ENCODE measurements at regions not wholly inside any gene's neighbourhood (a gene's known extent, or its start where the extent isn't known, plus 50 kb on each side); places are given as distances from the start of the nearest gene placed in this dataset.

DNA sequence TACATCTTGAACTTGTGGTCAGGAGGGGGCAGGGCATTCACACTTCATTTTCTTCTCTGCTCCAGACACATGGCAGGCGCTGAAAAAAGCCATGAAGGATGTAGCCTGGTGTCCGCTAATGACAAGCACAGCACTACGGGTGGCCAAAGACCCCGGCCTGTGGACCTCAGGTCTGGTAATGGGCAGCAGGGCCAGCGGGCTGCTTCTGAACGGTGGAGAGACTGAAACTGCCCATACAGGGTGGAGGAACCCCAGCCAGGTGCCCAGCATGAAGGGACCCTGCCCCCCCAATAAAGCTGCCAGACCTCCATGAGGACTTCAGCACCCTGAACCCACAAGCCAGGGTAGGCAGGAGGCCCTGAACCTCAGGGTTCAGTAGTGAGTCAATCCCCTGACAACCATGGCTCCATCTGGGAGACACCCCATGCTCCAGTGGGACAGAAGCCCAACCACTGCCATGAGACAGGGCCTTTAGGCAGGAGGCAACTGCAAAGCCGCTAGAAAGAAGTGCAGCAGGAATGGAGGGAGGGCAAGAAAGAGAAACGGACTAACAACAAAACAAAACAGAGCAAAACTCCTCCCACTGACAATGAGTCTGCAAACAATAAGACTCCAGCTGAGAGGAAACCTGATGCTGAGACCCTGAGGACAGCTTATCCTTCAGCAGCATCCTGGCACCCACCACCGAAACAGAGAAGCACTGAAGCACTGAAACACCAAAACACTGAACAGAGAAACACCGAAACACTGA lies 140.2 kb upstream of the PPP2R2D start:
- Mint-ChIP-seq H3K36me3 (ENCODE audit: unreplicated experiment) (no peaks in the 10 kb centered on the region), H3K4me3 (ENCODE audit: unreplicated experiment) (no peak overlapping the region), H3K27me3 (ENCODE audit: unreplicated experiment) (no peaks in the 10 kb centered on the region), H3K9me3 (ENCODE audit: unreplicated experiment) (peaks cover 12% of the 10 kb centered on the region), H3K4me1 (ENCODE audit: low read depth, unreplicated experiment) (peaks cover 12% of the 10 kb centered on the region), H3K27ac (ENCODE audit: unreplicated experiment) (no peak overlapping the region)
- TF ChIP-seq, protein P1, sequence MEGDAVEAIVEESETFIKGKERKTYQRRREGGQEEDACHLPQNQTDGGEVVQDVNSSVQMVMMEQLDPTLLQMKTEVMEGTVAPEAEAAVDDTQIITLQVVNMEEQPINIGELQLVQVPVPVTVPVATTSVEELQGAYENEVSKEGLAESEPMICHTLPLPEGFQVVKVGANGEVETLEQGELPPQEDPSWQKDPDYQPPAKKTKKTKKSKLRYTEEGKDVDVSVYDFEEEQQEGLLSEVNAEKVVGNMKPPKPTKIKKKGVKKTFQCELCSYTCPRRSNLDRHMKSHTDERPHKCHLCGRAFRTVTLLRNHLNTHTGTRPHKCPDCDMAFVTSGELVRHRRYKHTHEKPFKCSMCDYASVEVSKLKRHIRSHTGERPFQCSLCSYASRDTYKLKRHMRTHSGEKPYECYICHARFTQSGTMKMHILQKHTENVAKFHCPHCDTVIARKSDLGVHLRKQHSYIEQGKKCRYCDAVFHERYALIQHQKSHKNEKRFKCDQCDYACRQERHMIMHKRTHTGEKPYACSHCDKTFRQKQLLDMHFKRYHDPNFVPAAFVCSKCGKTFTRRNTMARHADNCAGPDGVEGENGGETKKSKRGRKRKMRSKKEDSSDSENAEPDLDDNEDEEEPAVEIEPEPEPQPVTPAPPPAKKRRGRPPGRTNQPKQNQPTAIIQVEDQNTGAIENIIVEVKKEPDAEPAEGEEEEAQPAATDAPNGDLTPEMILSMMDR (IDR thresholded peaks at IDR 0.05; ENCODE audit: partially characterized antibody, unreplicated experiment), result no peak
- DNase-seq, result no peak

DNA sequence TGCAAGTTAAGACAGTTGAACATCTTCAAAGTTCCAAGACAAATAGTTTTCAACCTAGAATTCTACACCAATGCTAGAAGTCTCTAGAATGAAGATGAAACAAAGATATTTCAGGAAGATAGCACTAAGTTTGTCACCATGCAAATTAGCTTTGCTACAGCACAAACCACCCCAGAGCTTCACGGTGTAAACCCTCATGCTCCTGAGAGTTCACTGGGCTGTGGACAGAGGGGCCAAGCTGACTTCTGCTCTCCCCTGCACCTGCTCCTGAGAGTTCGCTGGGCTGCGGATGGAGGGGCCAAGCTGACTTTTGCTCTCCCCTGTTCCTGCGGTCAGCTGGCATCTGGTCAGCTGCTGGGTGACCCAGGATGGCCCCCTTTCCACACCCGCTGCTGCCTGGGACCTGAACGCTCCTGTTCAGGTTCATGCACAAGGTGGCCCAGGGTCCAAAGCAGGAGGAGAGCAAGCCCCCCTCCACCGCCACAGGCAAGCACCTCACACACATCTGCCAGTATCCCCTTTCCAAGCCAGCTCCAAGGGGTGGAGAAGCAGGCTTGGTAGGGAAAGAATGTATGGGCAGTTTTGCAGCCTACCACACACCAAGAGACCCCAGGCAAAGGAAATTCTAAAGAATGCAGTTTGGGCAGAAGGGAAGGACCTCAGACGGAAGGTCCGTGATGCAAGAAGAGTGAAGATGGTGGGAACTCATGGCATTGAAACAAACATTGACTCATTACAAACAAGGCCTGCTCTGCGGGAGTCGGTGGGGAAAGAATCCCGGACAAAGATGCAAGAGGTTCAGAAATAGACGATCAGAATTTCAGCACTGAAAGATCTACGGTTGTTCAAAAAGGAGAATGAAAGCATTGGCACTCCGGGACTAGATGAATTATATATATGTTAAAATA lies 137.8 kb upstream of the PPP2R2D start:
- TF ChIP-seq, protein P1 (IDR thresholded peaks at IDR 0.05; ENCODE audit: partially characterized antibody, unreplicated experiment), result no peak
- Mint-ChIP-seq H3K9me3 (ENCODE audit: unreplicated experiment) (peaks cover 5% of the 10 kb centered on the region), H3K36me3 (ENCODE audit: unreplicated experiment) (no peaks in the 10 kb centered on the region), H3K27ac (ENCODE audit: unreplicated experiment) (no peak overlapping the region), H3K4me1 (ENCODE audit: low read depth, unreplicated experiment) (peaks cover 9% of the 10 kb centered on the region), H3K27me3 (ENCODE audit: unreplicated experiment) (no peaks in the 10 kb centered on the region), H3K4me3 (ENCODE audit: unreplicated experiment) (no peak overlapping the region)
- no peak for DNase-seq

DNA sequence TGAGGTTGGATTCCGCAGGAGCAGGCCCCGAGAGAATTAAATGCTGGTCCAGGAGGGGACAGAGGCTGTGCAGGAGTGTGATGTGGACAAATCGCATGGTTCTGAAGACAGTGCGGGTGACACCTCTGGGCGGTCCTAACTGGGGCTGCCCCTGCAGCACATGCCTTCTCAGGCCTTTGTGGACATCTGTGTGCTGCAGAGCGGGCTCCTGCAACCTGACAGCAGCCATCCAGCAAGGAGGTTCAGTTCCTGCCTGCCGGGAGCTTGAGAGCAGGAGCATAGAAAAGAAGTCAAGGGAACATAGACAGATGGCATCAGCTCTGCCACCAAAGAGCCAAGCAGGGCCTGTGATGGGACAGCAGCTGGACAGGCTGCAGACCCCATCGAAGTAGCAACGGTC lies 135.9 kb upstream of the PPP2R2D start:
- TF ChIP-seq, protein P1 (IDR thresholded peaks at IDR 0.05; ENCODE audit: partially characterized antibody, unreplicated experiment), result no peak
- H3K4me1 Mint-ChIP-seq (ENCODE audit: low read depth, unreplicated experiment), result peaks cover 11% of the 10 kb centered on the region
- peaks cover 4% of the 10 kb centered on the region for H3K36me3 Mint-ChIP-seq (ENCODE audit: unreplicated experiment)
- H3K9me3 Mint-ChIP-seq (ENCODE audit: unreplicated experiment), result peaks cover 2% of the 10 kb centered on the region
- no peaks in the 10 kb centered on the region for H3K27me3 Mint-ChIP-seq (ENCODE audit: unreplicated experiment)
- no peak overlapping the region for H3K4me3 Mint-ChIP-seq (ENCODE audit: unreplicated experiment)
- no peak for DNase-seq
- no peak overlapping the region for H3K27ac Mint-ChIP-seq (ENCODE audit: unreplicated experiment)

DNA sequence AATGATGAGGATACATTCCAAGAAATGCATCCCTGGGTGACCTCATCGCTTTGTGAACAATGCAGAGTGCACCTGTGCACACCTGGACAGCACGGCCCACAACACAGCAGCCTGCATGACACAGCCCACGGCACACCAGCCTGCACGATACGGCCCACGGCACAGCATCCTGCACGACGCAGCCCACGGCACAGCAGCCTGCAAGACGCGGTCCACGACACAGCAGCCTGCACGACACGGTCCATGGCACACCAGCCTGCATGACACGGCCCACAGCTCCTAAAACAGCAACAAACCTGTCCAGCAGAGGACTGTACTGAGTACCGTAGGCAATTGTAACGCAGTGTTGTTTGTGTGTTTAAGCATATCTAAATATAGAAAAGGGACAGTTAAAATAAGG lies 134.7 kb upstream of the PPP2R2D start:
- H3K4me3 Mint-ChIP-seq (ENCODE audit: unreplicated experiment), result no peak overlapping the region
- peaks cover 17% of the 10 kb centered on the region for H3K4me1 Mint-ChIP-seq (ENCODE audit: low read depth, unreplicated experiment)
- TF ChIP-seq, protein P1 (IDR thresholded peaks at IDR 0.05; ENCODE audit: partially characterized antibody, unreplicated experiment), result no peak
- H3K36me3 Mint-ChIP-seq (ENCODE audit: unreplicated experiment), result peaks cover 4% of the 10 kb centered on the region
- DNase-seq, result no peak
- peaks cover 4% of the 10 kb centered on the region for H3K9me3 Mint-ChIP-seq (ENCODE audit: unreplicated experiment)
- peaks cover under 1% of the 10 kb centered on the region for H3K27me3 Mint-ChIP-seq (ENCODE audit: unreplicated experiment)
- H3K27ac Mint-ChIP-seq (ENCODE audit: unreplicated experiment), result no peak overlapping the region

DNA sequence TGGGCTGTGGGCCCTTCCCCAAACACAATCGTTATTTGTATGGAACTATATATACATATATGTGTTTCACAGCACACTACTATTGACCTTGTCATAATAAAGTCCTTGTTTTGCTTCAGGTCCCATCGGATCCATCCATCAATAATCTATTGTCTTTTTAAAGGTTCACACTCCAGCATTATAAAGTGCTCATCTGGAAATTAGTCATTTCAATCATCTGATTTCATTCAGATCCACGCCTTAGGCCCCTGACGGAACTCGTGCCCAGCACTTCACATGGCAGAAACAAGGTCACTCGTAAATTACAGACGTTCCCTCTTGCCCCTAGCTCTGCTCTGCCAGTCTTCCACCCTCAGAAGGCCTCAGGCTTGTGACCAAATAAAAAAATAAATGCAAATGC lies 133.1 kb upstream of the PPP2R2D start:
- TF ChIP-seq, protein P1 (IDR thresholded peaks at IDR 0.05; ENCODE audit: partially characterized antibody, unreplicated experiment), result no peak
- Mint-ChIP-seq H3K9me3 (ENCODE audit: unreplicated experiment) (peaks cover 2% of the 10 kb centered on the region), H3K27ac (ENCODE audit: unreplicated experiment) (no peak overlapping the region), H3K36me3 (ENCODE audit: unreplicated experiment) (peaks cover 4% of the 10 kb centered on the region), H3K4me3 (ENCODE audit: unreplicated experiment) (no peak overlapping the region), H3K4me1 (ENCODE audit: low read depth, unreplicated experiment) (peaks cover 14% of the 10 kb centered on the region), H3K27me3 (ENCODE audit: unreplicated experiment) (peaks cover 4% of the 10 kb centered on the region)
- DNase-seq, result no peak
